ENCODE measurements at regions not wholly inside any gene's neighbourhood (a gene's known extent, or its start where the extent isn't known, plus 50 kb on each side); places are given as distances from the start of the nearest gene placed in this dataset.
A peak's percentile ranks its signal among the peaks of the same experiment; 100 is the strongest.

DNA sequence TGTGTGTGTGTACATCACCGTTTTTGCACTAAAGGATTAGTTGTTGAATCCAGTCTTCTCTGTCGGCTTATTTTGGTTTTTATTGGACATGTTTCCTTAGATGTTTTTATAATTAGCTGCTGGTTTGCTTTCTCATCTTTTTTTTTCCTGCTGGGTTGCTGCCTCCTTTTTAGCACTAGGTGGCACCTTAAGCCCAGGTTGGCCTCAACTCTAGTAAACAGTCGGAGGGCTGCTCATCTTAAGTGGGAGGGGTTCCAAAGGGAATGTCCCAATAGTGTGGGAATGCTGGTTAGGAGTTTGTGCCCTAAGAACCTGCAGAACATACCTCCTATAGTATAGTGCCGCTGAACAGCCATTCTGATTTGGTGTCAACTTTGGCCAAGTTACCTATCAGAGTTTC lies 570.1 kb upstream of the CXADR start:
- H3K27ac ChIP-seq: no peak overlapping the region
- H3K4me3 ChIP-seq (ENCODE audit: low read depth, low read length): no peak overlapping the region
- no peaks in the 10 kb centered on the region for H3K27me3 ChIP-seq (replicated peaks)
- DNase-seq: peak; percentile 20
- TF ChIP-seq, protein P1, sequence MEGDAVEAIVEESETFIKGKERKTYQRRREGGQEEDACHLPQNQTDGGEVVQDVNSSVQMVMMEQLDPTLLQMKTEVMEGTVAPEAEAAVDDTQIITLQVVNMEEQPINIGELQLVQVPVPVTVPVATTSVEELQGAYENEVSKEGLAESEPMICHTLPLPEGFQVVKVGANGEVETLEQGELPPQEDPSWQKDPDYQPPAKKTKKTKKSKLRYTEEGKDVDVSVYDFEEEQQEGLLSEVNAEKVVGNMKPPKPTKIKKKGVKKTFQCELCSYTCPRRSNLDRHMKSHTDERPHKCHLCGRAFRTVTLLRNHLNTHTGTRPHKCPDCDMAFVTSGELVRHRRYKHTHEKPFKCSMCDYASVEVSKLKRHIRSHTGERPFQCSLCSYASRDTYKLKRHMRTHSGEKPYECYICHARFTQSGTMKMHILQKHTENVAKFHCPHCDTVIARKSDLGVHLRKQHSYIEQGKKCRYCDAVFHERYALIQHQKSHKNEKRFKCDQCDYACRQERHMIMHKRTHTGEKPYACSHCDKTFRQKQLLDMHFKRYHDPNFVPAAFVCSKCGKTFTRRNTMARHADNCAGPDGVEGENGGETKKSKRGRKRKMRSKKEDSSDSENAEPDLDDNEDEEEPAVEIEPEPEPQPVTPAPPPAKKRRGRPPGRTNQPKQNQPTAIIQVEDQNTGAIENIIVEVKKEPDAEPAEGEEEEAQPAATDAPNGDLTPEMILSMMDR (IDR thresholded peaks at IDR 0.05; ENCODE audit: low read depth, low read length, missing control alignments): peak; percentile 74
- in situ Hi-C loops (cut with HindIII; ENCODE audit: low pct_ligation_motif_present, low sequenced_read_pairs): no loop called here
- no peaks in the 10 kb centered on the region for H3K36me3 ChIP-seq (replicated peaks)

DNA sequence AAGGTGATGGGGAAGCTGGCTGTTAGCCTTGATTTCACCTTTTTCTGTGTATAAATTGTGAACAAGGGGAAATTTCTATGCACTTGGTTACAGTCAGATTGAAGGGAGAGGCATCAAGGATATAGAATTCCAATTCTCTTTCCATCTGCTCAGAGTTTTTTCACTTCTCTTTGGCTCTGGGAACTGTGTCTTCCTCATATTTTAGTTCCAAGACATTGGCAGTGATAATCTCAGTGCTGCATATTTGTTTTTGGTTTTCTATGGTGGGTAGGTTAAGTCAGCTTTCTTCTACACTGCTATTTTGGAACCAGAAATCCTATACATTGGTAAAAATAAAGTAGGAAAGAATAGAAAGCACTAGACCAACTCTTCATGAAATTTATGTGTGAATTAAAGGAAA lies 569.6 kb upstream of the CXADR start:
- Histone ChIP-seq H3K36me3 (replicated peaks) (no peaks in the 10 kb centered on the region), H3K27me3 (replicated peaks) (no peaks in the 10 kb centered on the region), H3K4me3 (ENCODE audit: low read depth, low read length) (no peak overlapping the region), H3K27ac (no peak overlapping the region)
- no peak for DNase-seq
- in situ Hi-C loops (cut with HindIII; ENCODE audit: low pct_ligation_motif_present, low sequenced_read_pairs): no loop called here
- TF ChIP-seq, protein P1 (IDR thresholded peaks at IDR 0.05; ENCODE audit: low read depth, low read length, missing control alignments): no peak

GRCh38 chr21:16945580-16945979 lies 567.3 kb upstream of the CXADR start:
- Histone ChIP-seq H3K27ac (no peak overlapping the region), H3K4me3 (ENCODE audit: low read depth, low read length) (no peak overlapping the region), H3K27me3 (replicated peaks) (no peaks in the 10 kb centered on the region), H3K36me3 (replicated peaks) (no peaks in the 10 kb centered on the region)
- no peak for DNase-seq
- in situ Hi-C loops (cut with HindIII; ENCODE audit: low pct_ligation_motif_present, low sequenced_read_pairs): no loop called here
- TF ChIP-seq, protein P1 (IDR thresholded peaks at IDR 0.05; ENCODE audit: low read depth, low read length, missing control alignments): no peak

GRCh38 chr21:16956824-16957223 lies 556.0 kb upstream of the CXADR start:
- Histone ChIP-seq H3K27ac (no peak overlapping the region), H3K4me3 (ENCODE audit: low read depth, low read length) (no peak overlapping the region), H3K36me3 (replicated peaks) (no peaks in the 10 kb centered on the region), H3K27me3 (replicated peaks) (no peaks in the 10 kb centered on the region)
- DNase-seq: no peak
- TF ChIP-seq, protein P1 (IDR thresholded peaks at IDR 0.05; ENCODE audit: low read depth, low read length, missing control alignments): no peak
- in situ Hi-C loops (cut with HindIII; ENCODE audit: low pct_ligation_motif_present, low sequenced_read_pairs): no loop called here

DNA sequence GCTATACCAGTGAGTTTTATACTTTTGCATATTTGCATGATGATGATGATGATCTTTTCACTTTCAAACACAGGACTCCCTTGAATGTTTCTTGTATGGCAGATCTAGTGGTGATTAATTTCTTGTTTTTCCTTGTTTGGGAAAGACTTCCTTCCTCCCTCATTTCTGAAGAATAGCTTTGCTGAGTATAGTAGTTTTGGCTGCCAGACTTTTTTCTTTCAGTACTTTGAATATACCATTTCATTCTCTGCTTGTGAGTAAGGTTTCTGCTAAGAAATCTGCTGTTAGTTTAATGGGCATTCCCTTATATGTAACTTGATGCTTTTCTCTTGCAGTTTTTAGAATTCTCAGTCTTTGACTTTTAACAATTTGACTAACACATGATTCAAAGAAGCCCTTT lies 547.4 kb upstream of the CXADR start:
- Histone ChIP-seq H3K27ac (no peak overlapping the region), H3K27me3 (replicated peaks) (no peaks in the 10 kb centered on the region), H3K4me3 (ENCODE audit: low read depth, low read length) (no peak overlapping the region), H3K36me3 (replicated peaks) (no peaks in the 10 kb centered on the region)
- in situ Hi-C loops (cut with HindIII; ENCODE audit: low pct_ligation_motif_present, low sequenced_read_pairs): no loop called here
- DNase-seq: no peak
- TF ChIP-seq, protein P1 (IDR thresholded peaks at IDR 0.05; ENCODE audit: low read depth, low read length, missing control alignments): no peak

- H3K27me3 ChIP-seq (replicated peaks): no peaks in the 10 kb centered on the region
- no peak overlapping the region for H3K4me3 ChIP-seq (ENCODE audit: low read depth, low read length)
- TF ChIP-seq, protein P1 (IDR thresholded peaks at IDR 0.05; ENCODE audit: low read depth, low read length, missing control alignments): no peak
- in situ Hi-C loops (cut with HindIII; ENCODE audit: low pct_ligation_motif_present, low sequenced_read_pairs): no loop called here
- DNase-seq: no peak
- no peak overlapping the region for H3K27ac ChIP-seq
- no peaks in the 10 kb centered on the region for H3K36me3 ChIP-seq (replicated peaks)
Observed at GRCh38 chr21:16968436-16968835, 544.4 kb upstream of the CXADR start.
